Hepatocyte (in vitro differentiated cells): ENCODE measurements at regions not wholly inside any gene's neighbourhood (a gene's known extent, or its start where the extent isn't known, plus 50 kb on each side); places are given as distances from the start of the nearest gene placed in this dataset.

ENCODE experiments used
- EZH2 ChIP-seq: fragments of 200-600 bp; sonication (generic); IDR thresholded peaks from 2 replicates; pipeline ENCODE4 v1.6.1; 2016; ENCODE audit warnings: antibody characterized with exemption, mild to moderate bottlenecking, borderline replicate concordance
- EZH2phosphoT487 ChIP-seq: fragments of 200-600 bp; sonication (generic); IDR thresholded peaks from one replicate; pipeline ENCODE4 v1.6.1; 2018; ENCODE audit warnings: antibody characterized with exemption, mild to moderate bottlenecking, low read depth, moderate library complexity; ENCODE audit not compliant: unreplicated experiment, severe bottlenecking
- TF ChIP-seq, protein P1 (sequence below): fragments of 200-600 bp; sonication (generic); IDR thresholded peaks from 2 replicates; pipeline ENCODE4 v1.5.1; 2016; ENCODE audit warnings: antibody characterized with exemption, mild to moderate bottlenecking; ENCODE audit not compliant: poor library complexity

DNA sequence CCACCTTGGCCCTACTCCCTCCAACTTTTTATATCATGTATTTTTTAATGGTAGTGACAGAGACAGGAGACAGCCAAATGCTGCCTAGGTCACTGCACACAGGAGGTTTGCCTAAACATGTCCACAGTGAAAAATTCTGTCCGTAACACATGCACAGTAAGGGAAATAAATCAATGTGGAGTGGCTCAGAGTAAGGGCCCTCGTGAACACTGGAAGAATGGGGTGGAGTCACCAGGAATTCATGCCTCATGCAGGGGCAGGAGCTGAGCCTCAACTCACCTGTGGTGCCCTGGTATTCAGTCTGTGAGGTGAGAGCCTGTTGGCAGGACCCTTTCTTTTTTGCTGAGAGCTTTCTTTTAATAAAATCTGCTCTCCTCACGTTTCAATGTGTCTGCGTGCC is 289.1 kb downstream of the TGFB2 start:
- TF ChIP-seq, protein P1, sequence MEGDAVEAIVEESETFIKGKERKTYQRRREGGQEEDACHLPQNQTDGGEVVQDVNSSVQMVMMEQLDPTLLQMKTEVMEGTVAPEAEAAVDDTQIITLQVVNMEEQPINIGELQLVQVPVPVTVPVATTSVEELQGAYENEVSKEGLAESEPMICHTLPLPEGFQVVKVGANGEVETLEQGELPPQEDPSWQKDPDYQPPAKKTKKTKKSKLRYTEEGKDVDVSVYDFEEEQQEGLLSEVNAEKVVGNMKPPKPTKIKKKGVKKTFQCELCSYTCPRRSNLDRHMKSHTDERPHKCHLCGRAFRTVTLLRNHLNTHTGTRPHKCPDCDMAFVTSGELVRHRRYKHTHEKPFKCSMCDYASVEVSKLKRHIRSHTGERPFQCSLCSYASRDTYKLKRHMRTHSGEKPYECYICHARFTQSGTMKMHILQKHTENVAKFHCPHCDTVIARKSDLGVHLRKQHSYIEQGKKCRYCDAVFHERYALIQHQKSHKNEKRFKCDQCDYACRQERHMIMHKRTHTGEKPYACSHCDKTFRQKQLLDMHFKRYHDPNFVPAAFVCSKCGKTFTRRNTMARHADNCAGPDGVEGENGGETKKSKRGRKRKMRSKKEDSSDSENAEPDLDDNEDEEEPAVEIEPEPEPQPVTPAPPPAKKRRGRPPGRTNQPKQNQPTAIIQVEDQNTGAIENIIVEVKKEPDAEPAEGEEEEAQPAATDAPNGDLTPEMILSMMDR: no peak
- TF ChIP-seq EZH2: no peak
- no peak for TF ChIP-seq EZH2phosphoT487
